Fibroblast of peridontal ligament (primary cell): ENCODE measurements at regions not wholly inside any gene's neighbourhood (a gene's known extent, or its start where the extent isn't known, plus 50 kb on each side); places are given as distances from the start of the nearest gene placed in this dataset.

ENCODE experiments used
- DNase-seq: peaks from one replicate; pipeline ENCODE4 v3.0.0-alpha.2; 2010; ENCODE audit errors: extremely low read depth

DNA sequence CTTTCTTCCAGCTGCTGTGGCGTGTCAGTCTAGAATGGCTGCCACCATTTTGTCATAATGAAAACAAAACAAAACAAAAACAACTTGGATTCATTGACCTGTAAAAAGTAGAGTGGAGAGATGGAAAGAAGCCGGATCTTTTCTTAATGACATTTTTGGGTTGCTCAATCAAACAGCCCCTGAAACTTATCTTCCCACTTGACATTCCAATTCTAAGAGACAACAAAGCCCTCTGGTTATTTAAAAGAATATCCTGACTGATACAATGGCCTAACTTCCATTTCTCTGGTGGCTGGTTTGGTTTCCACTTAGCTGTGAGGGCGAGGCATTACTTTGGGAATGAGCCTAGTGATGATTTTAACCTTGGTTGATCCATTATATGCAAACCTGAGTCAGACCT, 123.7 kb downstream of the AQP4 start:
- no peak for DNase-seq

DNA sequence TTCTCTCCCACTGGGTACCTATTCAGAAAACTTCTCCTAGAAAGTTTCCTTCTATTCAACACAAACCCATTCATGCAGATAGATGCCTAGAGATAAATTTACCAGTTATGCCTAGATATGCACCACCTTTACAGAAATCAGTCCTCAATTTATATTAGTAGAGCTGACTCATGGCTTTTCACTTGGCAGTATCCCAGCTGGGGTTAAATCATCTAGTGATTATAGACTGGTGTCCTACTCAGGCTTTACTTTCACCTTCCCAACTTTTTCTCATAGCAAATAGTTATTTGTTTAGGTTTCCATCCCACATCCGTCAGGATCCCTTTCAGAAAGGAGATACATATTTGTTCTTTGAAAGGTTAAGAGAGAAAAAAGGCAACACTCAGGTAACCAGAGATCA, 124.5 kb downstream of the AQP4 start:
- DNase-seq: no peak

GRCh38 chr18:26740396-26740795, 125.1 kb downstream of the AQP4 start:
- DNase-seq: no peak

GRCh38 chr18:26738706-26739105, 126.8 kb downstream of the AQP4 start:
- no peak for DNase-seq

GRCh38 chr18:26736301-26736700, 129.2 kb downstream of the AQP4 start:
- no peak for DNase-seq

- no peak for DNase-seq
Observed at GRCh38 chr18:26734760-26735159, 130.7 kb downstream of the AQP4 start.

DNA sequence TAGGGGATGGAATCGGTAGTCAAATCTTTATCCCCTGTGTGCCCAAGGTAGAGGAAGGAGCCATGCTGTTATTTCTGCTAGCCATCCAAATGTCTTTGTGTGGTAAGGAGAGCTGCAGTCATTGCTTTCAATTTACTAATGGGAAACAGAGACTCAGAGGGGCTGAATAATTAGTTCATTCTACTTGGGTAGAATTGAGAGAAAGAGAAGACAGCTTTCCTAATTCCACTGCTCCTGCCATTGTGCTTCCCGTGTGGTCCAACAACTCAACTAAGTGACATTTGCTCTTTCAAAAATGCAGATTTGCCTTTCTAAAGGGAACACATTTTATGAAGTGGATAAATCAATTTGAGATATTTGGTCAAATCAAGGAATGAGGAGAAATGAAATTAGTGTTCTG, 136.1 kb downstream of the AQP4 start:
- DNase-seq: no peak

GRCh38 chr18:26729008-26729407, 136.5 kb downstream of the AQP4 start:
- no peak for DNase-seq

DNA sequence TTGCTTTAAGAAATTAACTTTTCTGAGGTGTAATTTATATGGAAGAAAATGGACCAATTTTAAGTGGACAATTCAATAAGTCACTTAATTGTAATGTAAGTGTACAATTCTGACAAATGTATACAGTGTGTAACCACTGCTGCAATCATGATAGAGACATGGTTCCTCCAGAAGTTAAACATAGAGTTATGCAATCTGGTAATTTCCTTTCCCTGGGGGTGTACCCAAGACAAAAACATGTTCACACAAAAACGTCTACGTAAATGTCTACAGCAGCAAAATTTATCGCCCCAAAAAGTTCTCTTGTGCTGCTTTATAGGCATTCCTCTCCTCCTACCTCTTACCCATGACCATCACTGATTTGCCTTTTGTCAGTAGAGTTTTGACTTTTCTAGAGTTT, 141.5 kb downstream of the AQP4 start:
- DNase-seq: no peak

- DNase-seq: no peak
Observed at GRCh38 chr18:26722565-26722931, 143.0 kb downstream of the AQP4 start.

GRCh38 chr18:26721854-26722564, 143.5 kb downstream of the AQP4 start:
- no peak for DNase-seq

GRCh38 chr18:26719896-26720295, 145.6 kb downstream of the AQP4 start:
- DNase-seq: no peak

DNA sequence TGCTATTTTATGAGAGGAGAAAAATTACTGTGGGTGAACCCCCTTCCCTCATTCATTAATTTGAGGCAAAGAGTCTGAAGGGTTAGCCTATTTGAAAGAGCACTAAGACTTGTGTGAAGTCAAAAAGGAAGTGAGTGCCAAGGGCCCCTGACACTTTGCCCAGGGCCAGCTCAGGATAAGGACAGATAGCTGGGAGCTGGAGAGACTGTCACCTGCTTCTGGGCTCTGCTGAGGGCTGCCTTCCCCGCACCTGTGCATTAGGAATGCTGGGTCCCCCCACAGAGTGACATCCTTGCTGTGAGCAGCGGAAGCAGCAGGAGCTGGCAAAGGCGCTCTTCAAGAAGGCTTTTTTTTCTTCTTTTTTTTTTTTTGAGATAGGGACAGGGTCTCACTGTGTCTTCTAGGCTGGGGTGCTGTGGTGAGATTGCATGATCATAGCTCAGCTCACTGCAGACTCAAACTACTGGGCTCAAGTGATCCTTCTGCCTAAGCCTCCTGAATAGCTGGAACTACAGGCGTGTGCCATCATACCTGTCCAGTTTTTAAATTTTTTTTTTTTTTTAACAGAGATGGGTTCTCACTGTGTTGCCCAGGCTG, 148.3 kb downstream of the AQP4 start:
- no peak for DNase-seq

DNA sequence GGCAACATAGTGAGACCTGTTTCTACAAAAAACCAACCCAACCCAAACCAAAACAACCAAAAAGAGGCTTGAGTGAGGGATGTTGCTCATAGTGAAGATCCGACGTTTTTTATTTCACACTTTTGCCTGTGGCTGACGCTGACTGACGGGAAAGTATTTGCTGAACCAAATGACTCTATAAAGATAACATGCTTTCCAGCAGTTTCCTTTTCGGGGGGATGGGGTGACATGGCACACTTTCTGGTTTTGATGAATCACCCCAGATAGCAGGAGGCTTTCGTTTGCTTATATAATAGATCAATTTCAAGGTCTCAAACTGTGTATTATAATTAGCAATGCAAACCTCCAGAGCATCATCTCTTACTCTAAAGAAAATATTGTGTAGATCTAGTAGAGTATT, 150.8 kb downstream of the AQP4 start:
- no peak for DNase-seq

DNA sequence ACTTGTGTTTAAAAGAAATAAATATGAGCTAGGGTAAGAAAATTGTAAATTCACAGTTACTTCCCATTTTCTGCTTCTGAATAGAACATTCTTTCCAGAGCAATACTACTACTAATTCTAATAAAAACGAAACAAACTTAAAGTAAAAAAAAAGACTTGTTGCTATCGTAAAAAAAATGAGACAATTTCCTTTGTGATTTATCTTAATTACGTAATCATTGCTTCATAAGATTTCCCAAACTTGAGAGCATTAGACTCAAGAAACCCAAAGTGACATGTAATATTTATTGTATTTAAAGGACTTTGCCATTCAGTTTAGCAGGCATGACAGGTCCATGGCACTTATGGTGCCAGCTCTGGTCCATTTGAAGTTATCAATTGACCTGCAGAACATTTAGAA, 153.8 kb downstream of the AQP4 start:
- DNase-seq: no peak

GRCh38 chr18:26710470-26711096, 154.9 kb downstream of the AQP4 start:
- DNase-seq: no peak

- no peak for DNase-seq
Observed at GRCh38 chr18:26709897-26710296, 155.6 kb downstream of the AQP4 start.

- DNase-seq: no peak
Observed at GRCh38 chr18:26708806-26709716, 156.4 kb downstream of the AQP4 start.

- no peak for DNase-seq
Observed at GRCh38 chr18:26706911-26707351, 158.6 kb downstream of the AQP4 start.

DNA sequence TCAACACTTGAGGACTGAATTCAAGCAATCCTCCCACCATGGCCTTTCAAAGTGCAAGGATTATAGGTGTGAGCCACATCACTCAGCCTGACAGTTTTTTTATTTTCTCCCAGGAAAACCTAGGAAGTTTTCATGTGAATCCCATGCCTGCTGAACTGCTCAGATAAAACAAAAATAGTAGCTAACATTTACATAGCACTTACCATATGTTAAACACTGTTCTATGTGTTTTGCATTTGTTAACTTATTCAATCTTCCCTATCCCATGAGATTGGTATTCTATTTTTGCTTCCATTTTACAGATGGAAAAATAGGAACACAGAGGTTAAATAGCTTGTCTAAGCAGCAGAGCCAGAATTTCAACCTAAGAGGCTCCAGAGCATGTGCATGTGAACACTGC, 157.4 kb upstream of the KCTD1 start:
- no peak for DNase-seq

- no peak for DNase-seq
Observed at GRCh38 chr18:26703170-26703930, 155.0 kb upstream of the KCTD1 start.

GRCh38 chr18:26702086-26702485, 153.7 kb upstream of the KCTD1 start:
- no peak for DNase-seq
